ACC112 (cell line): ENCODE measurements at regions not wholly inside any gene's neighbourhood (a gene's known extent, or its start where the extent isn't known, plus 50 kb on each side); places are given as distances from the start of the nearest gene placed in this dataset.

Experiments used
- H2AFZ ChIP-seq: fragments of 200-600 bp; sonication (generic); one replicate; pipeline ENCODE4 v1.6.0; 2017; ENCODE audit warnings: antibody characterized with exemption, low read length; ENCODE audit not compliant: unreplicated experiment
- H3K27ac ChIP-seq: fragments of 200-600 bp; sonication (generic); 2 replicates; pipeline ENCODE4 v1.5.1; 2014; ENCODE audit warnings: low read depth, mild to moderate bottlenecking, antibody characterized with exemption, low read length, moderate library complexity
- H3K27me3 ChIP-seq: fragments of 200-600 bp; sonication (generic); 2 replicates; pipeline ENCODE4 v1.6.1; 2014; ENCODE audit warnings: mild to moderate bottlenecking, antibody characterized with exemption, low read length, moderate library complexity, mixed read lengths; ENCODE audit not compliant: insufficient read depth
- H3K36me3 ChIP-seq: fragments of 200-600 bp; sonication (generic); 2 replicates; pipeline ENCODE4 v1.6.1; 2016; ENCODE audit warnings: mild to moderate bottlenecking, antibody characterized with exemption, low read length, moderate library complexity, mixed read lengths; ENCODE audit not compliant: insufficient read depth
- H3K4me1 ChIP-seq: fragments of 200-600 bp; sonication (generic); one replicate; pipeline ENCODE4 v1.6.1; 2016; ENCODE audit warnings: low read length, mixed read lengths; ENCODE audit not compliant: insufficient read depth, unreplicated experiment, control insufficient read depth
- H3K4me3 ChIP-seq: fragments of 200-600 bp; sonication (generic); 2 replicates; pipeline ENCODE4 v1.5.1; 2014; ENCODE audit warnings: mild to moderate bottlenecking, low read depth, low read length
- H3K79me2 ChIP-seq: fragments of 200-600 bp; sonication (generic); one replicate; pipeline ENCODE4 v1.6.0; 2016; ENCODE audit warnings: low read length; ENCODE audit not compliant: control insufficient read depth, unreplicated experiment, insufficient read depth

DNA sequence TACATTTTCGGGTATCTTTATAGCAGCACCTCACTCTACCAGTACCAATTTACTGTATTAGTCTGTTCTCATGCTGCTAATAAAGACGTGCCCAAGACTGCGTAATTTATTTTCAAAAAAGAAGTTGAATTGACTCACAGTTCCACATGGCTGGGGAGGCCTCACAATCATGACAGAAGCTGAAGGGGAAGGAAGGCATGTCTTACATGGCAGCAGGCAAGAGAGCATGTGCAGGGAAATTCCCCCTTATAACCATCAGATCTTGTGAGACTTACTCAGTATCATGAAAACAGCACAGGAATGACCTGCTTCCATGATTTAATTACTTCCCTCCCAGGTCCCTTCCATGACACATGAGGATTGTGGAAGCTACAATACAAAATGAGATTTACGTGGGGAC, 602.6 kb upstream of the DAB2 start:
- Histone ChIP-seq H3K36me3 (no peaks in the 10 kb centered on the region), H3K4me1 (no peaks in the 10 kb centered on the region), H3K27me3 (no peaks in the 10 kb centered on the region), H2AFZ (no peak overlapping the region), H3K4me3 (no peak overlapping the region), H3K27ac (no peak overlapping the region), H3K79me2 (no peaks in the 10 kb centered on the region)

DNA sequence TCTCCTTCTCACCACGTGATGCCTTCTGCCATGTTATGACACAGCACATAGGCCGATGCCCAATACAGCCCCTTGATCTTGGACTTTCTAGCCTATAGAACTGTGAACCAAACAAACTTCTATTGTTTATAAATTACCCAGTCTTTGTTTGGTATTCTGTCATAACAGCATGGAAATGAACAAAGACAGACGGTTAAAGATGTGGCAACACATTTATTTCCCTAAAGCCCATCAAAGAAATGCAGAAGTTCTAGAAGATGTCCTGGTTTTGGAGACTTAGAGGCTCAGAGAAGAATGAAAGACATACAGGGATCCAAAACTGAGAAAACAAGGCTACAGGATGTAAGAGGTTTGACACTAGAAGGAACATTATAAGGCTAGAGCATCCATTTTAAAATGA, 600.8 kb upstream of the DAB2 start:
- Histone ChIP-seq H2AFZ (no peak overlapping the region), H3K27me3 (no peaks in the 10 kb centered on the region), H3K4me1 (no peaks in the 10 kb centered on the region), H3K36me3 (no peaks in the 10 kb centered on the region), H3K79me2 (no peaks in the 10 kb centered on the region), H3K4me3 (no peak overlapping the region), H3K27ac (no peak overlapping the region)

DNA sequence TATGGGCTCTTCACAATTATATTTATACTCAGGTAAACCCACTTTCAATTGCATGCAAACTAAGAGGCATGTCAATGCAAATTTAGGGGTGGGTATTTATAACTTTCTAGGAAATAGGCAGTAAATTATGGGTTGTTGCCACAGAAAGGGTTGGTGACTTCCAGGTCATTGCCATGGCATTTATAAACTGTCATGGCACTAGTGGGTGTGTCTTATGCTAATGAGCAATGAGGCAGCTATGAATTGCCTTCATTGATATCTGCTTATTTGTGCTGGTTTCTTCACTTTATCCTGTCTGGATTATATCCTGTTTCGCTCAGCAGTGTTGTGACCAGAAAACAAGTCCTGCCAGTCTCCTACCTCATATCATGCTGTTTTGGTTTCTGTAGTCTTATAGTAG, 597.3 kb upstream of the DAB2 start:
- no peak overlapping the region for H3K27ac ChIP-seq
- H3K4me3 ChIP-seq: no peak overlapping the region
- no peaks in the 10 kb centered on the region for H3K79me2 ChIP-seq
- no peak overlapping the region for H2AFZ ChIP-seq
- no peaks in the 10 kb centered on the region for H3K36me3 ChIP-seq
- no peaks in the 10 kb centered on the region for H3K27me3 ChIP-seq
- peaks cover under 1% of the 10 kb centered on the region for H3K4me1 ChIP-seq

DNA sequence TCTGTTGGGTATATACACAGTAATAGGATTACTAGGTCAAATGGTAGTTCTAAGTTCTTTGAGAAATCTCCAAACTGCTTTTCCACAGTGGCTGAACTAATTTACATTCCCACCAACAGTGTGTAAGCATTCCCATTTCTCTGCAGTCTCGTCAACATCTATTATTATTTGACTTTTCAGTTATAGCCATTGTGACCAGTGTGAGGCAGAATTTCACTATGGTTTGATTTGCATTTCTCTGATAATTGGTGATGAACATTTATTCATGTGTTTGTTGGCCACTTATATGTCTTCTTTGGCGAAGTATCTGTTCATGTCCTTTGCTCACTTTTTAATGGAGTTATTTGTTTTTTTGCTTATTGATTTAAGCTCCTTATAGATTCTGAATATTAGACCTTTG, 596.2 kb upstream of the DAB2 start:
- Histone ChIP-seq H3K27me3 (no peaks in the 10 kb centered on the region), H3K36me3 (no peaks in the 10 kb centered on the region), H3K4me3 (no peak overlapping the region), H2AFZ (no peak overlapping the region), H3K4me1 (peaks cover 3% of the 10 kb centered on the region), H3K79me2 (no peaks in the 10 kb centered on the region), H3K27ac (no peak overlapping the region)

DNA sequence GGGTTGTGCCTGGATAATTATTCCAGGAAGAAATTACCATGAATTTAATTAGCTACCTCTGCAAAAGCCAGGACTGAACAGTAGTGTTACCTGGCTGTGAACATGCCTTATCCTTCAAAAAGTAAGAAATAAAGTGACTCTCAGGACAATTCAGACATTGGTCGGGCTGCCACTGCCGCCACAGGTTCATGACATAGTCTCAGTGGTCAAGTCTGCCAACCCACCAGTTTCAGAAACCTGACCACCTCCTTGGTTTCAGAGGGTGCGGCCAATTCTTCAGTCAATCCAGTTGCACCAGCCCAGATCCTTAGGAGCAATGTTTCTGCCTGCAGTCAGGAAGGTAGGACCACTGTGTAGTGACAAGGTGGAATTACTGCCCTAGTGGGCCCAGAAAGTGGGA, 593.1 kb upstream of the DAB2 start:
- Histone ChIP-seq H3K4me1 (peaks cover 3% of the 10 kb centered on the region), H3K36me3 (no peaks in the 10 kb centered on the region), H3K27me3 (no peaks in the 10 kb centered on the region), H3K79me2 (no peaks in the 10 kb centered on the region), H3K4me3 (no peak overlapping the region), H3K27ac (no peak overlapping the region), H2AFZ (no peak overlapping the region)

DNA sequence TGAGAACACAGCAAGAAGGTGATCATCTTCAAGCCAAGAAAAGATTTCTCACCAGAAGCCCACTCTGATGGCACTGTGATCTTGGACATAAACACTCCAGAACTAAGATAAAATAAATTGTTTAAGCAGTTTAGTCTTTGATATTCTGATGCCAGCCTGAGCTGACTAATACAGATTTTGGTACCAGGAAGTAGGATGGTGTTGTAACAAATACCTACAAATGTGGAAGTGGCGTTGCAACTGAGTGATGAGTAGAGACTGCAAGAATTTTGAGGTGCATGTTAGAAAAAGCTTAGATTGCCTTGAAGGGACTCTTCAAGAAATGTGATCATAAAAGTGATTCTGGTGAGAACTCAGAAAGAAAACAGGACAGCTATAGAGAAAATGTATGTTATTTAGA, 592.4 kb upstream of the DAB2 start:
- H3K36me3 ChIP-seq: no peaks in the 10 kb centered on the region
- H3K79me2 ChIP-seq: no peaks in the 10 kb centered on the region
- no peak overlapping the region for H3K4me3 ChIP-seq
- H3K4me1 ChIP-seq: peaks cover 3% of the 10 kb centered on the region
- H2AFZ ChIP-seq: peak overlapping the region; percentile 30
- no peak overlapping the region for H3K27ac ChIP-seq
- H3K27me3 ChIP-seq: no peaks in the 10 kb centered on the region

DNA sequence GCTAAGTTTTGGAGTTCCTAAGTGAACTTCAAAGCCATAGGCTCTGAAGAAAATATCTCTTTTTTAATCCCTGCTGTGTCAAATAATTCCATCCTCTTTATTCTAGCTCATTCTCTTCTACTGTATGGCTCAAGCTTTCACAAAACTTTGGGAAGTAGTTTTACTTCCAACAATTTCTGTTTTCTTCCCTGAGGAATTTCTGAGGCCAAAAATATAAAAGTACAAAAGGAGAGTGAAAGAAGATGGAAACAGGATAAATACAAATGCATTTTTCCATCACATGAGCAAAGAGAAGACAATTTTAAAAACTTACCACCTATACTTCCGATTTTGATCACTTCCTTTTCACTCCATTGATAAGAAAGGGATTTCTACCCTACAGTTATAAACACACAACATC, 585.7 kb upstream of the DAB2 start:
- Histone ChIP-seq H3K27ac (no peak overlapping the region), H3K79me2 (no peaks in the 10 kb centered on the region), H2AFZ (no peak overlapping the region), H3K4me1 (no peaks in the 10 kb centered on the region), H3K36me3 (no peaks in the 10 kb centered on the region), H3K27me3 (no peaks in the 10 kb centered on the region), H3K4me3 (no peak overlapping the region)

DNA sequence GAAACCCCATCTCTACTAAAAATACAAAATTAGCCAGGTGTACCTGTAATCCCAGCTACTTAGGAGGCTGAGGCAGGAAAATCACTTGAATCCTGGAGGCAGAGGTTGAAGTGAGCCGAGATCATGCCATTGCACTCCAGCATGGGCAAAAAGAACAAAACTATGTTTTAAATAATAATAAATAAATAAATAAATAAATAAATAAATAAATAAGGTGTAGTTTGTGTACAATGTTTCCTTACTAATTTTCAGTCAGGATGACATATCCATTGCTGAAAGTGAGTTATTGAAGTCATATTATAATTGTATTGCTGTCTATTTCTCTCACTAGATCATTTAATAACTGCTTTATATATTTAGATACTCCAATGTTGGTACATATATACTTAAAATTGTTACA, 581.5 kb upstream of the DAB2 start:
- Histone ChIP-seq H3K27me3 (no peaks in the 10 kb centered on the region), H3K4me3 (no peak overlapping the region), H2AFZ (no peak overlapping the region), H3K36me3 (no peaks in the 10 kb centered on the region), H3K79me2 (no peaks in the 10 kb centered on the region), H3K4me1 (no peaks in the 10 kb centered on the region), H3K27ac (no peak overlapping the region)

DNA sequence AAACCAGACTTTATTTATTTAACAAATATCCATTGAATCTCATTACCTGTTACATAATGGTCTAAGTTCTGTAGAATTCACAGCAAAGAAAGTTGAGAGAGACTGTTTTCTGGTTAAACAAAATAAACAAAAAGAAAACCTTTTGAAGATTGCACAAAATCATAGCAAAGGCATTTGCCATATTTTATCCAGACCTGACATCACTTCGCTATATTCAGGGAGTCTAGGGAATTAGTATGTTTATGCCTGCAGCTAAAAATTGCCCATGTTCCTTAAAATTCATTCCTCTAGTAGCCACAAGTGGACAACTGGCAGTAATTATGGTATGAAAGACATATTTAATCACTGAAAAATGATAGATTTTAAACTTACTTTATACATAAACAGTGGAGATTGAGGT, 577.0 kb upstream of the DAB2 start:
- Histone ChIP-seq H3K36me3 (no peaks in the 10 kb centered on the region), H3K27me3 (no peaks in the 10 kb centered on the region), H2AFZ (no peak overlapping the region), H3K4me1 (no peaks in the 10 kb centered on the region), H3K4me3 (no peak overlapping the region), H3K27ac (no peak overlapping the region), H3K79me2 (no peaks in the 10 kb centered on the region)

DNA sequence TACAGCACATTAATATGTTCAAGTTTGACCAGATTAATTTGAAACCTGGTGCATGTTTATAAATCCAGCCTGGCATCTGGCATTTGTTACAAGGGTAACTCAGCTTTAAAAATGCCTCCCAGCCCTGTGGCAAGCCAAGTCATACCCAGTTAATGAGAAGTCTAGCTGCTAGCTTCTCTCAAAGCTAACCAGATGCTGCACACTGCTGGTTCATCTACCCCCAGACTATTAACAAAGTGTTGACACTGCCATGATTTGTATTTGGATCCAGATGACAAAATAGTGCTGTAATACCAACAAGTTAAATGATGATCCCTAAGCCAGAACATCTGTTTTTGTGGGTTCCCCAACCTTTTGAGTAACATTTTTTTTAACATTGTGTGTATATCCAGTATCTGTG, 573.7 kb upstream of the DAB2 start:
- no peaks in the 10 kb centered on the region for H3K27me3 ChIP-seq

DNA sequence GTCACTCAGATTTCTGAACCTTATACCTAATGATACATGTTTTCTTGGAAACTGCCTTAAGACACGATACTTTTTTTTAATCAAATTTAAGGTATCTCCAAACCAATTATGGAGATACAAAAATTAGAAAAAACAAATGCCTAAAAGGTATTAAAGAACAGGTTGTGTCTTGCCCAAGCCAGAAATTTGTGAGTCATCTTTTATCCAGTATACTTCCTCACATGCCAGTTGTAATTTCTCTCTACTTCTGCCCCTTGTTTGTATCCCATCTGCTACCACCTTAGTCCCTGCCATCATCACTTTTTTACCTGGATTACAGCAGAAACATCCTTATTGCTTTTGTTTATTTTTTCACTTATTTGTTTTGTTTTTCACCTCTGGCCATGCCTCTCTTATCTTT, 571.2 kb upstream of the DAB2 start:
- Histone ChIP-seq H3K36me3 (no peaks in the 10 kb centered on the region), H3K27me3 (no peaks in the 10 kb centered on the region), H2AFZ (no peak overlapping the region), H3K79me2 (no peaks in the 10 kb centered on the region), H3K27ac (no peak overlapping the region), H3K4me1 (peaks cover 7% of the 10 kb centered on the region), H3K4me3 (no peak overlapping the region)

More for the DNA sequence above, 573.7 kb upstream of the DAB2 start:
- no peak overlapping the region for H2AFZ ChIP-seq
- no peaks in the 10 kb centered on the region for H3K36me3 ChIP-seq
- H3K4me1 ChIP-seq: no peaks in the 10 kb centered on the region
- no peaks in the 10 kb centered on the region for H3K79me2 ChIP-seq
- H3K27ac ChIP-seq: no peak overlapping the region
- no peak overlapping the region for H3K4me3 ChIP-seq
